GM23338 (cell line): ENCODE measurements at regions not wholly inside any gene's neighbourhood (a gene's known extent, or its start where the extent isn't known, plus 50 kb on each side); places are given as distances from the start of the nearest gene placed in this dataset.

Source experiments
- CREB1 ChIP-seq: fragments of 250-450 bp; sonication (Bioruptor Pico); IDR thresholded peaks from 2 replicates; pipeline ENCODE4 v1.5.0; 2020; ENCODE audit warnings: low read depth, mild to moderate bottlenecking, moderate library complexity
- CTCF ChIP-seq, 2 experiments: fragments of 200-600 bp in 1 of 2; sonication (generic) in 1 of 2; conservative IDR thresholded peaks; 2 replicates each; pipeline versions ENCODE4 v1.5.1 to v1.6.1; 2016 to 2017; ENCODE audit warnings: antibody characterized with exemption in 2 of 2, low read depth in 2 of 2, mild to moderate bottlenecking in 2 of 2, moderate library complexity in 1 of 2
- EZH2 ChIP-seq: fragments of 200-600 bp; sonication (generic); IDR thresholded peaks from one replicate; pipeline ENCODE4 v1.8.0; 2017; ENCODE audit warnings: antibody characterized with exemption, mild to moderate bottlenecking, low read depth; ENCODE audit not compliant: unreplicated experiment
- EZH2phosphoT487 ChIP-seq: fragments of 200-600 bp; sonication (generic); IDR thresholded peaks from one replicate; pipeline ENCODE4 v1.8.1; 2018; ENCODE audit warnings: antibody characterized with exemption; ENCODE audit not compliant: unreplicated experiment
- POLR2AphosphoS5 ChIP-seq: IDR thresholded peaks from 2 replicates; pipeline ENCODE4 v1.6.1; 2016; ENCODE audit warnings: antibody characterized with exemption, low read depth
- ZNF114 ChIP-seq: fragments of 250-450 bp; sonication (Bioruptor Pico); IDR thresholded peaks from 2 replicates; pipeline ENCODE4 v1.5.0; 2020; ENCODE audit warnings: mild to moderate bottlenecking, moderate library complexity

- no peak for TF ChIP-seq CTCF (conservative IDR thresholded peaks at IDR 0.05; ENCODE audit: low read depth in 2 of 2)
- no peak for TF ChIP-seq EZH2
- no peak for TF ChIP-seq CREB1 (CRISPR knock-in tag)
- no peak for TF ChIP-seq ZNF114 (CRISPR knock-in tag)
- no peak for TF ChIP-seq EZH2phosphoT487
- TF ChIP-seq POLR2AphosphoS5, result no peak
Measured at GRCh38 chr19:30319876-30320275, 52.3 kb upstream of the ZNF536 start.
